K562 (cell line): ENCODE measurements at regions not wholly inside any gene's neighbourhood (a gene's known extent, or its start where the extent isn't known, plus 50 kb on each side); places are given as distances from the start of the nearest gene placed in this dataset.

ENCODE experiments used
- RBFOX2 ChIP-seq: fragments of 200-400 bp; formaldehyde crosslinking; IDR thresholded peaks from 2 replicates; pipeline ENCODE4 v1.6.1; 2017; ENCODE audit warnings: low read depth, mild to moderate bottlenecking, low read length, moderate library complexity
- SIN3A ChIP-seq, 2 experiments: fragments of 150-350 bp in 1 of 2; IDR thresholded peaks; 2 replicates each; pipeline ENCODE4 v1.6.1; 2011 to 2016; ENCODE audit warnings: borderline replicate concordance in 2 of 2, low read depth in 2 of 2, low read length in 2 of 2, mild to moderate bottlenecking in 2 of 2, moderate library complexity in 2 of 2; ENCODE audit not compliant: control insufficient read depth in 1 of 2
- TF ChIP-seq, protein P1 (sequence below): fragments of 450-650 bp; IDR thresholded peaks from 2 replicates; pipeline ENCODE4 v1.6.1; 2016; ENCODE audit warnings: mild to moderate bottlenecking, moderate library complexity

GRCh38 chr6:169905041-169905807 lies 153.8 kb downstream of the ERMARD start (continued):
- TF ChIP-seq, protein P1, sequence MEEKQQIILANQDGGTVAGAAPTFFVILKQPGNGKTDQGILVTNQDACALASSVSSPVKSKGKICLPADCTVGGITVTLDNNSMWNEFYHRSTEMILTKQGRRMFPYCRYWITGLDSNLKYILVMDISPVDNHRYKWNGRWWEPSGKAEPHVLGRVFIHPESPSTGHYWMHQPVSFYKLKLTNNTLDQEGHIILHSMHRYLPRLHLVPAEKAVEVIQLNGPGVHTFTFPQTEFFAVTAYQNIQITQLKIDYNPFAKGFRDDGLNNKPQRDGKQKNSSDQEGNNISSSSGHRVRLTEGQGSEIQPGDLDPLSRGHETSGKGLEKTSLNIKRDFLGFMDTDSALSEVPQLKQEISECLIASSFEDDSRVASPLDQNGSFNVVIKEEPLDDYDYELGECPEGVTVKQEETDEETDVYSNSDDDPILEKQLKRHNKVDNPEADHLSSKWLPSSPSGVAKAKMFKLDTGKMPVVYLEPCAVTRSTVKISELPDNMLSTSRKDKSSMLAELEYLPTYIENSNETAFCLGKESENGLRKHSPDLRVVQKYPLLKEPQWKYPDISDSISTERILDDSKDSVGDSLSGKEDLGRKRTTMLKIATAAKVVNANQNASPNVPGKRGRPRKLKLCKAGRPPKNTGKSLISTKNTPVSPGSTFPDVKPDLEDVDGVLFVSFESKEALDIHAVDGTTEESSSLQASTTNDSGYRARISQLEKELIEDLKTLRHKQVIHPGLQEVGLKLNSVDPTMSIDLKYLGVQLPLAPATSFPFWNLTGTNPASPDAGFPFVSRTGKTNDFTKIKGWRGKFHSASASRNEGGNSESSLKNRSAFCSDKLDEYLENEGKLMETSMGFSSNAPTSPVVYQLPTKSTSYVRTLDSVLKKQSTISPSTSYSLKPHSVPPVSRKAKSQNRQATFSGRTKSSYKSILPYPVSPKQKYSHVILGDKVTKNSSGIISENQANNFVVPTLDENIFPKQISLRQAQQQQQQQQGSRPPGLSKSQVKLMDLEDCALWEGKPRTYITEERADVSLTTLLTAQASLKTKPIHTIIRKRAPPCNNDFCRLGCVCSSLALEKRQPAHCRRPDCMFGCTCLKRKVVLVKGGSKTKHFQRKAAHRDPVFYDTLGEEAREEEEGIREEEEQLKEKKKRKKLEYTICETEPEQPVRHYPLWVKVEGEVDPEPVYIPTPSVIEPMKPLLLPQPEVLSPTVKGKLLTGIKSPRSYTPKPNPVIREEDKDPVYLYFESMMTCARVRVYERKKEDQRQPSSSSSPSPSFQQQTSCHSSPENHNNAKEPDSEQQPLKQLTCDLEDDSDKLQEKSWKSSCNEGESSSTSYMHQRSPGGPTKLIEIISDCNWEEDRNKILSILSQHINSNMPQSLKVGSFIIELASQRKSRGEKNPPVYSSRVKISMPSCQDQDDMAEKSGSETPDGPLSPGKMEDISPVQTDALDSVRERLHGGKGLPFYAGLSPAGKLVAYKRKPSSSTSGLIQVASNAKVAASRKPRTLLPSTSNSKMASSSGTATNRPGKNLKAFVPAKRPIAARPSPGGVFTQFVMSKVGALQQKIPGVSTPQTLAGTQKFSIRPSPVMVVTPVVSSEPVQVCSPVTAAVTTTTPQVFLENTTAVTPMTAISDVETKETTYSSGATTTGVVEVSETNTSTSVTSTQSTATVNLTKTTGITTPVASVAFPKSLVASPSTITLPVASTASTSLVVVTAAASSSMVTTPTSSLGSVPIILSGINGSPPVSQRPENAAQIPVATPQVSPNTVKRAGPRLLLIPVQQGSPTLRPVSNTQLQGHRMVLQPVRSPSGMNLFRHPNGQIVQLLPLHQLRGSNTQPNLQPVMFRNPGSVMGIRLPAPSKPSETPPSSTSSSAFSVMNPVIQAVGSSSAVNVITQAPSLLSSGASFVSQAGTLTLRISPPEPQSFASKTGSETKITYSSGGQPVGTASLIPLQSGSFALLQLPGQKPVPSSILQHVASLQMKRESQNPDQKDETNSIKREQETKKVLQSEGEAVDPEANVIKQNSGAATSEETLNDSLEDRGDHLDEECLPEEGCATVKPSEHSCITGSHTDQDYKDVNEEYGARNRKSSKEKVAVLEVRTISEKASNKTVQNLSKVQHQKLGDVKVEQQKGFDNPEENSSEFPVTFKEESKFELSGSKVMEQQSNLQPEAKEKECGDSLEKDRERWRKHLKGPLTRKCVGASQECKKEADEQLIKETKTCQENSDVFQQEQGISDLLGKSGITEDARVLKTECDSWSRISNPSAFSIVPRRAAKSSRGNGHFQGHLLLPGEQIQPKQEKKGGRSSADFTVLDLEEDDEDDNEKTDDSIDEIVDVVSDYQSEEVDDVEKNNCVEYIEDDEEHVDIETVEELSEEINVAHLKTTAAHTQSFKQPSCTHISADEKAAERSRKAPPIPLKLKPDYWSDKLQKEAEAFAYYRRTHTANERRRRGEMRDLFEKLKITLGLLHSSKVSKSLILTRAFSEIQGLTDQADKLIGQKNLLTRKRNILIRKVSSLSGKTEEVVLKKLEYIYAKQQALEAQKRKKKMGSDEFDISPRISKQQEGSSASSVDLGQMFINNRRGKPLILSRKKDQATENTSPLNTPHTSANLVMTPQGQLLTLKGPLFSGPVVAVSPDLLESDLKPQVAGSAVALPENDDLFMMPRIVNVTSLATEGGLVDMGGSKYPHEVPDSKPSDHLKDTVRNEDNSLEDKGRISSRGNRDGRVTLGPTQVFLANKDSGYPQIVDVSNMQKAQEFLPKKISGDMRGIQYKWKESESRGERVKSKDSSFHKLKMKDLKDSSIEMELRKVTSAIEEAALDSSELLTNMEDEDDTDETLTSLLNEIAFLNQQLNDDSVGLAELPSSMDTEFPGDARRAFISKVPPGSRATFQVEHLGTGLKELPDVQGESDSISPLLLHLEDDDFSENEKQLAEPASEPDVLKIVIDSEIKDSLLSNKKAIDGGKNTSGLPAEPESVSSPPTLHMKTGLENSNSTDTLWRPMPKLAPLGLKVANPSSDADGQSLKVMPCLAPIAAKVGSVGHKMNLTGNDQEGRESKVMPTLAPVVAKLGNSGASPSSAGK, result no peak
- TF ChIP-seq SIN3A (IDR thresholded peaks at IDR 0.05; ENCODE audit: borderline replicate concordance in 2 of 2, control insufficient read depth in 1 of 2, low read depth in 2 of 2, low read length in 2 of 2) (no peak), RBFOX2 (no peak)
